Keratinocyte (primary cell): ENCODE measurements at regions not wholly inside any gene's neighbourhood (a gene's known extent, or its start where the extent isn't known, plus 50 kb on each side); places are given as distances from the start of the nearest gene placed in this dataset.

Experiments used
- DNase-seq: peaks from one replicate; pipeline ENCODE4 v3.0.0-alpha.2; 2011; ENCODE audit warnings: low read depth, missing footprints, low spot score
- FAIRE-seq: peaks from 2 replicates; lab custom pipeline; 2011; peaks lifted over from hg19 to GRCh38; lab: Jason Lieb, UNC
- H2AFZ ChIP-seq: 2 replicates; pipeline ENCODE4 v1.6.0; 2012; ENCODE audit warnings: low read length, control low read depth, inconsistent platforms; ENCODE audit not compliant: control insufficient read depth
- H3K27ac ChIP-seq: 2 replicates; pipeline ENCODE4 v1.5.1; 2011; ENCODE audit warnings: low read length; ENCODE audit not compliant: control insufficient read depth, insufficient read depth
- H3K27me3 ChIP-seq: 3 replicates; pipeline ENCODE4 v1.6.0; 2011; ENCODE audit warnings: low read length; ENCODE audit not compliant: control insufficient read depth, insufficient read depth; ENCODE audit errors: extremely low read depth
- H3K36me3 ChIP-seq, 2 experiments: 2 replicates in 1 of 2; 3 replicates in 1 of 2; pipeline ENCODE4 v1.5.1; 2011; ENCODE audit warnings: low read length in 2 of 2, mild to moderate bottlenecking in 1 of 2; ENCODE audit not compliant: control insufficient read depth in 2 of 2, insufficient read depth in 2 of 2; ENCODE audit errors: extremely low read depth in 1 of 2
- H3K4me1 ChIP-seq: 3 replicates; pipeline ENCODE4 v1.5.1; 2011; ENCODE audit warnings: low read length; ENCODE audit not compliant: control insufficient read depth, insufficient read depth; ENCODE audit errors: extremely low read depth
- H3K4me2 ChIP-seq: 3 replicates; pipeline ENCODE4 v1.6.0; 2011; ENCODE audit warnings: low read depth, low read length; ENCODE audit not compliant: control insufficient read depth, insufficient read depth; ENCODE audit errors: extremely low read depth
- H3K4me3 ChIP-seq, 3 experiments: fragments of 200-600 bp in 1 of 3; sonication (generic) in 1 of 3; 2 replicates in 2 of 3; 3 replicates in 1 of 3; pipeline ENCODE4 v1.5.1; 2011 to 2016; ENCODE audit warnings: low read length in 3 of 3, mild to moderate bottlenecking in 3 of 3, control low read depth in 2 of 3, inconsistent platforms in 1 of 3, low read depth in 1 of 3, mixed read lengths in 1 of 3, mixed run types in 1 of 3, moderate library complexity in 1 of 3; ENCODE audit not compliant: control insufficient read depth in 2 of 3, insufficient read depth in 2 of 3; ENCODE audit errors: extremely low read depth in 1 of 3
- H3K79me2 ChIP-seq: 2 replicates; pipeline ENCODE4 v1.6.0; 2012; ENCODE audit warnings: low read length; ENCODE audit not compliant: control insufficient read depth, insufficient read depth
- H3K9ac ChIP-seq: 3 replicates; pipeline ENCODE4 v1.6.0; 2011; ENCODE audit warnings: low read length; ENCODE audit not compliant: control insufficient read depth, insufficient read depth; ENCODE audit errors: extremely low read depth
- H3K9me1 ChIP-seq: 3 replicates; pipeline ENCODE4 v1.6.0; 2011; ENCODE audit warnings: low read length; ENCODE audit not compliant: control insufficient read depth, insufficient read depth; ENCODE audit errors: extremely low read depth
- H3K9me3 ChIP-seq: 2 replicates; pipeline ENCODE4 v1.5.1; 2012; ENCODE audit warnings: low read depth, low read length; ENCODE audit not compliant: control insufficient read depth
- H4K20me1 ChIP-seq: 3 replicates; pipeline ENCODE4 v1.6.0; 2011; ENCODE audit warnings: low read length; ENCODE audit not compliant: control insufficient read depth, insufficient read depth; ENCODE audit errors: extremely low read depth
- EZH2 ChIP-seq: IDR thresholded peaks from one replicate; pipeline ENCODE4 v1.6.1; 2012; ENCODE audit warnings: inconsistent platforms, mild to moderate bottlenecking, low read length, moderate library complexity
- dilution Hi-C: fragments of 300-500 bp; cut with MboI; formaldehyde crosslinking; loops from one replicate; pipeline ENCODE4 v1.7.0; 2020; ENCODE audit warnings: low sequenced_read_pairs; ENCODE audit not compliant: extremely low pct_ligation_motif_present
- TF ChIP-seq, protein P1 (sequence below), 3 experiments: IDR thresholded peaks in 1 of 3; conservative IDR thresholded peaks in 1 of 3; optimal IDR thresholded peaks in 1 of 3; 2 replicates in 2 of 3; 3 replicates in 1 of 3; pipeline versions ENCODE3 to v1.5.1; 2011; ENCODE audit warnings: low read length in 3 of 3, mild to moderate bottlenecking in 3 of 3, moderate library complexity in 2 of 3, control low read depth in 1 of 3, inconsistent platforms in 1 of 3; ENCODE audit not compliant: insufficient read depth in 2 of 3; ENCODE audit errors: extremely low read depth in 1 of 3

- Histone ChIP-seq H3K9me1 (no peaks in the 10 kb centered on the region), H3K9me3 (peaks cover 3% of the 10 kb centered on the region), H3K4me2 (no peak overlapping the region), H3K27ac (no peak overlapping the region), H3K27me3 (no peaks in the 10 kb centered on the region), H2AFZ (no peak overlapping the region), H3K79me2 (no peaks in the 10 kb centered on the region), H3K4me3 (no peak overlapping the region), H3K36me3 (no peaks in the 10 kb centered on the region), H3K4me1 (no peaks in the 10 kb centered on the region), H3K9ac (no peak overlapping the region), H4K20me1 (no peaks in the 10 kb centered on the region)
- no peak for FAIRE-seq
- TF ChIP-seq EZH2: no peak
- TF ChIP-seq, protein P1, sequence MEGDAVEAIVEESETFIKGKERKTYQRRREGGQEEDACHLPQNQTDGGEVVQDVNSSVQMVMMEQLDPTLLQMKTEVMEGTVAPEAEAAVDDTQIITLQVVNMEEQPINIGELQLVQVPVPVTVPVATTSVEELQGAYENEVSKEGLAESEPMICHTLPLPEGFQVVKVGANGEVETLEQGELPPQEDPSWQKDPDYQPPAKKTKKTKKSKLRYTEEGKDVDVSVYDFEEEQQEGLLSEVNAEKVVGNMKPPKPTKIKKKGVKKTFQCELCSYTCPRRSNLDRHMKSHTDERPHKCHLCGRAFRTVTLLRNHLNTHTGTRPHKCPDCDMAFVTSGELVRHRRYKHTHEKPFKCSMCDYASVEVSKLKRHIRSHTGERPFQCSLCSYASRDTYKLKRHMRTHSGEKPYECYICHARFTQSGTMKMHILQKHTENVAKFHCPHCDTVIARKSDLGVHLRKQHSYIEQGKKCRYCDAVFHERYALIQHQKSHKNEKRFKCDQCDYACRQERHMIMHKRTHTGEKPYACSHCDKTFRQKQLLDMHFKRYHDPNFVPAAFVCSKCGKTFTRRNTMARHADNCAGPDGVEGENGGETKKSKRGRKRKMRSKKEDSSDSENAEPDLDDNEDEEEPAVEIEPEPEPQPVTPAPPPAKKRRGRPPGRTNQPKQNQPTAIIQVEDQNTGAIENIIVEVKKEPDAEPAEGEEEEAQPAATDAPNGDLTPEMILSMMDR (optimal IDR thresholded peaks at IDR 0.05 in 1 of 3, IDR thresholded peaks at IDR 0.05 in 1 of 3, conservative IDR thresholded peaks at IDR 0.05 in 1 of 3; ENCODE audit: extremely low read depth in 1 of 3, insufficient read depth in 2 of 3, low read length in 3 of 3): no peak
- no peak for DNase-seq
- dilution Hi-C loops: no loop called here
These were observed 713.4 kb downstream of the PCDH18 start for GRCh38 chr4:136818811-136819330.

DNA sequence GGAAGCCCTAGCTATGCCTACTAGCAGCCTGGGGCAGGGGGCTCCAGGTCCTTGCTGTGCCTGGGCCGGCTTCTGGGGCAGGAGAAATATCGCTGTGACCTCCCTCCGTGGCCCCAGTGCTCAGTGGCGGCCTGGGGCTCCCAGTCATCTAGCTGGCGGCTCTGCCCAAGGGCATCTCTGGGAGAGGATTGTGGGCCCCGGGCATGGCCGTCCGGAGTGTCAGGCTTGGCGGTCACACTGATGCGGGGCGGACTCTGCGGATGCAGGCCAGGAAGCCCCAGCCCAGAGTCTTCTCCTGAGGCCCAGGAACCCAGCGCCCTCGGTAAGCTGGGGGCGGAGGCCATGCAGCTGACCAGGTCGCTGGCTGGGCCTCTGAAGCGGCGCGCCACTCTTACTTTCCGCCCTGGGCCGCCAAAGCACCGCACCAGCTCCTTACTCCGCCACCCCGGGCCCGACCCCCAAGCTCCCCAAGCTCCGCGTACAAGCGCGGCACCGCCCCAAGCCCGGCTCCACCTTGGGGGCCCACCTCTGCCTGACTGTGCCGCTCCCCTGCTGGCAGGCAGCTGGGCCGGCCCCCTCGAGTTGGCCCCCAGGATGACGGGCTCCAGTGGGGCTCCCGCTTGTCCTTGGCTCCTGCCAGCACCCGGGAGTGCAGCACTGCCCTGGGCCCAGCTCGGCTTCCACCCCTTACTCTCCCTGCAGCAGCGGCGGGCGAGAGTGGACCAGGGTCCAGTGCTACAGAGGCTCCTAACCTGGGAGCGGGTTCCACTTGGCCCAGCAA is 720.0 kb downstream of the PCDH18 start:
- Histone ChIP-seq H3K9me3 (no peaks in the 10 kb centered on the region), H3K4me1 (no peaks in the 10 kb centered on the region), H3K9ac (no peak overlapping the region), H3K27me3 (no peaks in the 10 kb centered on the region), H3K36me3 (no peaks in the 10 kb centered on the region), H3K4me3 (no peak overlapping the region), H3K4me2 (no peak overlapping the region), H3K27ac (no peak overlapping the region), H3K9me1 (no peaks in the 10 kb centered on the region), H4K20me1 (no peaks in the 10 kb centered on the region), H2AFZ (no peak overlapping the region), H3K79me2 (no peaks in the 10 kb centered on the region)
- DNase-seq (no peak), FAIRE-seq (no peak)
- dilution Hi-C loops: no loop called here
- TF ChIP-seq, protein P1 (optimal IDR thresholded peaks at IDR 0.05 in 1 of 3, IDR thresholded peaks at IDR 0.05 in 1 of 3, conservative IDR thresholded peaks at IDR 0.05 in 1 of 3; ENCODE audit: extremely low read depth in 1 of 3, insufficient read depth in 2 of 3, low read length in 3 of 3): no peak
- TF ChIP-seq EZH2: no peak
